A549 (cell line): ENCODE measurements at regions not wholly inside any gene's neighbourhood (a gene's known extent, or its start where the extent isn't known, plus 50 kb on each side); places are given as distances from the start of the nearest gene placed in this dataset.

Source experiments
- ATAC-seq, 2 experiments: fragments of 200-7000 bp in 1 of 2; fragments of >200 bp in 1 of 2; cut with Nextera tagmentation in 1 of 2; cut with Tn5 transposase in 1 of 2; 3 replicates each; pipeline versions ENCODE4 v1.8.0 to v1.9.1; 2018 to 2020; ENCODE audit warnings: mild to moderate bottlenecking in 1 of 2, moderate library complexity in 1 of 2
- CTCF ChIA-PET: fragments of 300-600 bp; sonication (Branson Sonifier 250); formaldehyde crosslinking; extraction: SDS; loops from one replicate; lab custom pipeline; 2021; ENCODE audit warnings: antibody characterized with exemption, inconsistent platforms; lab: Yijun Ruan, JAX
- POLR2A ChIA-PET: fragments of 350-600 bp; formaldehyde crosslinking; extraction: SDS; loops from one replicate; lab custom pipeline; 2021; ENCODE audit warnings: antibody characterized with exemption, inconsistent platforms; lab: Yijun Ruan, JAX
- DNase-seq, 2 experiments: peaks; one replicate each; pipeline versions ENCODE4 v3.0.0 to v3.0.0-alpha.2; 2011 to 2016; ENCODE audit warnings: low read depth in 1 of 2, low spot score in 1 of 2
- FAIRE-seq: peaks from 2 replicates; lab custom pipeline; 2011; peaks lifted over from hg19 to GRCh38; lab: Jason Lieb, UNC
- H3K27ac ChIP-seq, 2 experiments: fragments of >200 bp; sonication (Bioruptor Twin); formaldehyde crosslinking; 3 replicates each; pipeline ENCODE4 v1.5.1; 2016 to 2017
- H3K4me1 ChIP-seq: fragments of >200 bp; sonication (Bioruptor Twin); formaldehyde crosslinking; 3 replicates; pipeline ENCODE4 v1.6.1; 2016
- H3K4me2 ChIP-seq: fragments of >200 bp; sonication (Bioruptor Twin); formaldehyde crosslinking; 3 replicates; pipeline ENCODE4 v1.6.1; 2016
- H3K4me3 ChIP-seq: fragments of >200 bp; sonication (Bioruptor Twin); formaldehyde crosslinking; 3 replicates; pipeline ENCODE4 v1.5.1; 2016
- H3K9me3 ChIP-seq: fragments of >200 bp; sonication (Bioruptor Twin); formaldehyde crosslinking; 3 replicates; pipeline ENCODE4 v1.6.1; 2016
- CBX2 ChIP-seq: fragments of 200-600 bp; sonication (generic); IDR thresholded peaks from 2 replicates; pipeline ENCODE4 v1.6.1; 2016; ENCODE audit warnings: low read depth, mild to moderate bottlenecking, borderline replicate concordance
- CEBPB ChIP-seq, 2 experiments: fragments of >200 bp in 1 of 2; sonication (Bioruptor Twin) in 1 of 2; formaldehyde crosslinking in 1 of 2; IDR thresholded peaks; 2 replicates each; pipeline ENCODE4 v1.6.1; 2012 to 2016
- CHD4 ChIP-seq: fragments of 200-600 bp; sonication (generic); IDR thresholded peaks from 2 replicates; pipeline ENCODE4 v1.6.1; 2016; ENCODE audit warnings: antibody characterized with exemption, mild to moderate bottlenecking, borderline replicate concordance
- EHMT2 ChIP-seq: fragments of 200-600 bp; sonication (generic); IDR thresholded peaks from 2 replicates; pipeline ENCODE4 v1.6.1; 2016; ENCODE audit warnings: antibody characterized with exemption, low read depth, mild to moderate bottlenecking, moderate library complexity
- FOSL2 ChIP-seq, 2 experiments: fragments of 450-650 bp in 1 of 2; fragments of >200 bp in 1 of 2; sonication (Bioruptor Twin) in 1 of 2; formaldehyde crosslinking; IDR thresholded peaks; 2 replicates each; pipeline versions ENCODE4 v1.5.0 to v1.6.1; 2016 to 2020; ENCODE audit warnings: mild to moderate bottlenecking in 1 of 2, moderate library complexity in 1 of 2
- HOXB5 ChIP-seq: fragments of 250-450 bp; sonication (Bioruptor Pico); IDR thresholded peaks from 2 replicates; pipeline ENCODE4 v1.5.0; 2020; ENCODE audit warnings: mild to moderate bottlenecking, moderate library complexity
- JUNB ChIP-seq: fragments of >200 bp; sonication (Bioruptor Twin); formaldehyde crosslinking; IDR thresholded peaks from 2 replicates; pipeline ENCODE4 v1.6.1; 2016
- MAZ ChIP-seq: fragments of 150-350 bp; IDR thresholded peaks from 2 replicates; pipeline ENCODE4 v1.6.1; 2014; ENCODE audit warnings: antibody characterized with exemption, low read depth, low read length, borderline replicate concordance
- NFE2L2 ChIP-seq: fragments of 150-350 bp; conservative IDR thresholded peaks from 2 replicates; pipeline ENCODE4 v1.6.1; 2014; ENCODE audit warnings: low read length
- NPAS2 ChIP-seq: fragments of 250-450 bp; sonication (Bioruptor Pico); IDR thresholded peaks from 2 replicates; pipeline ENCODE4 v1.8.0; 2022; ENCODE audit warnings: mild to moderate bottlenecking, moderate library complexity, borderline replicate concordance
- RAD21 ChIP-seq, 2 experiments: fragments of >200 bp in 1 of 2; sonication (Bioruptor Twin) in 1 of 2; formaldehyde crosslinking in 1 of 2; IDR thresholded peaks in 1 of 2; conservative IDR thresholded peaks in 1 of 2; 2 replicates in 1 of 2; 3 replicates in 1 of 2; pipeline ENCODE4 v1.6.1; 2012 to 2018; ENCODE audit warnings: inconsistent platforms in 1 of 2
- RCOR1 ChIP-seq: fragments of 150-350 bp; IDR thresholded peaks from 2 replicates; pipeline ENCODE4 v1.6.1; 2014; ENCODE audit warnings: antibody characterized with exemption, low read length, low read depth
- RFX5 ChIP-seq: fragments of 450-650 bp; IDR thresholded peaks from 2 replicates; pipeline ENCODE4 v1.7.1; 2014; ENCODE audit warnings: antibody characterized with exemption, mild to moderate bottlenecking, moderate library complexity
- SMC3 ChIP-seq: fragments of >200 bp; sonication (Bioruptor Twin); formaldehyde crosslinking; IDR thresholded peaks from 3 replicates; pipeline ENCODE4 v1.6.1; 2018; ENCODE audit warnings: inconsistent platforms
- SREBF2 ChIP-seq: fragments of 450-650 bp; IDR thresholded peaks from 2 replicates; pipeline ENCODE4 v1.6.1; 2014; ENCODE audit warnings: mild to moderate bottlenecking, moderate library complexity
- TP53 ChIP-seq: fragments of 250-450 bp; sonication (Bioruptor Pico); IDR thresholded peaks from 2 replicates; pipeline ENCODE4 v1.5.0; 2021; ENCODE audit warnings: mild to moderate bottlenecking, moderate library complexity
- ZC3H11A ChIP-seq: fragments of 450-650 bp; IDR thresholded peaks from 2 replicates; pipeline ENCODE4 v1.6.1; 2014; ENCODE audit warnings: antibody characterized with exemption, mild to moderate bottlenecking
- ZSCAN20 ChIP-seq: fragments of 250-450 bp; sonication (Bioruptor Pico); IDR thresholded peaks from 2 replicates; pipeline ENCODE4 v1.8.0; 2022; ENCODE audit warnings: mild to moderate bottlenecking, moderate library complexity
- WGBS: methylation state at CpG from one replicate; pipeline ENCODE4 v1.1.6; 2017; ENCODE audit errors: missing lambda C conversion rate; 5-methylcytosine and 5-hydroxymethylcytosine counted together
- TF ChIP-seq, protein P1 (sequence below): IDR thresholded peaks from 2 replicates; pipeline ENCODE4 v1.6.1; 2012
- TF ChIP-seq, protein P2 (sequence below): fragments of >200 bp; sonication (Bioruptor Twin); formaldehyde crosslinking; IDR thresholded peaks from 2 replicates; pipeline ENCODE4 v1.6.1; 2016
- TF ChIP-seq, protein P3 (sequence below): fragments of 150-350 bp; IDR thresholded peaks from 2 replicates; pipeline ENCODE4 v1.6.1; 2014; ENCODE audit warnings: low read depth, mild to moderate bottlenecking, low read length
- TF ChIP-seq, protein P4 (sequence below): fragments of 200-600 bp; sonication (generic); IDR thresholded peaks from 2 replicates; pipeline ENCODE4 v1.6.1; 2016; ENCODE audit warnings: antibody characterized with exemption, mild to moderate bottlenecking, moderate library complexity
- TF ChIP-seq, protein P5 (sequence below): fragments of 250-450 bp; sonication (Bioruptor Pico); IDR thresholded peaks from 2 replicates; pipeline ENCODE4 v1.5.0; 2021; ENCODE audit warnings: mild to moderate bottlenecking, moderate library complexity, borderline replicate concordance
- TF ChIP-seq, protein P6 (sequence below): fragments of >200 bp; sonication (Bioruptor Twin); formaldehyde crosslinking; IDR thresholded peaks from 3 replicates; pipeline ENCODE4 v1.5.1; 2016
- TF ChIP-seq, protein P7 (sequence below): fragments of 450-650 bp; IDR thresholded peaks from 2 replicates; pipeline ENCODE4 v1.6.1; 2014; ENCODE audit warnings: antibody characterized with exemption

DNA sequence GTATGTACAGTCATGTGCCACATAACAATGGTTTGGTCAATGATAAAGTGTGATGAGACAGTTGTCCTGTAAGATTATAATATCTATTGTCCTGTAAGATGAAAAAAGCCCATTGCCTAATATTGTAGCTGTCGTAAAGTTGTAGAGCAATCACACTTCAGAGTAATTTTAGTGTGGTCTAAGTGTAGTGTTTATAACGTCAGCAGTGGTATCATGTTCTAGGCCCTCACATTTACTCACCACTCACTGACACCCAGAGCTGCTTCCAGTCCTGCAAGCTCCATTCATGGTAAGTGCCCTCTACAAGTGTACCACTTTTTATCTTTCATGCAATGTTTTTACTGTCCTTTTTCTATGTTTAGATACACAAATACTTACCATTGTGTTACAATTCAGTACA is 259.9 kb upstream of the RAB4A start:
- H3K9me3 ChIP-seq, result no peaks in the 10 kb centered on the region
- no peak overlapping the region for H3K27ac ChIP-seq
- no peaks in the 10 kb centered on the region for H3K4me1 ChIP-seq
- CTCF ChIA-PET, result no interaction called here
- TF ChIP-seq NPAS2 (CRISPR knock-in tag), result no peak
- TF ChIP-seq, protein P1, sequence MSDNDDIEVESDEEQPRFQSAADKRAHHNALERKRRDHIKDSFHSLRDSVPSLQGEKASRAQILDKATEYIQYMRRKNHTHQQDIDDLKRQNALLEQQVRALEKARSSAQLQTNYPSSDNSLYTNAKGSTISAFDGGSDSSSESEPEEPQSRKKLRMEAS, result no peak
- TF ChIP-seq RFX5, result no peak
- TF ChIP-seq, protein P2, sequence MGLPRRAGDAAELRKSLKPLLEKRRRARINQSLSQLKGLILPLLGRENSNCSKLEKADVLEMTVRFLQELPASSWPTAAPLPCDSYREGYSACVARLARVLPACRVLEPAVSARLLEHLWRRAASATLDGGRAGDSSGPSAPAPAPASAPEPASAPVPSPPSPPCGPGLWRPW, result no peak
- TF ChIP-seq, protein P3, sequence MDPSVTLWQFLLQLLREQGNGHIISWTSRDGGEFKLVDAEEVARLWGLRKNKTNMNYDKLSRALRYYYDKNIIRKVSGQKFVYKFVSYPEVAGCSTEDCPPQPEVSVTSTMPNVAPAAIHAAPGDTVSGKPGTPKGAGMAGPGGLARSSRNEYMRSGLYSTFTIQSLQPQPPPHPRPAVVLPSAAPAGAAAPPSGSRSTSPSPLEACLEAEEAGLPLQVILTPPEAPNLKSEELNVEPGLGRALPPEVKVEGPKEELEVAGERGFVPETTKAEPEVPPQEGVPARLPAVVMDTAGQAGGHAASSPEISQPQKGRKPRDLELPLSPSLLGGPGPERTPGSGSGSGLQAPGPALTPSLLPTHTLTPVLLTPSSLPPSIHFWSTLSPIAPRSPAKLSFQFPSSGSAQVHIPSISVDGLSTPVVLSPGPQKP, result no peak
- TF ChIP-seq CBX2, result no peak
- TF ChIP-seq EHMT2, result no peak
- TF ChIP-seq, protein P4, sequence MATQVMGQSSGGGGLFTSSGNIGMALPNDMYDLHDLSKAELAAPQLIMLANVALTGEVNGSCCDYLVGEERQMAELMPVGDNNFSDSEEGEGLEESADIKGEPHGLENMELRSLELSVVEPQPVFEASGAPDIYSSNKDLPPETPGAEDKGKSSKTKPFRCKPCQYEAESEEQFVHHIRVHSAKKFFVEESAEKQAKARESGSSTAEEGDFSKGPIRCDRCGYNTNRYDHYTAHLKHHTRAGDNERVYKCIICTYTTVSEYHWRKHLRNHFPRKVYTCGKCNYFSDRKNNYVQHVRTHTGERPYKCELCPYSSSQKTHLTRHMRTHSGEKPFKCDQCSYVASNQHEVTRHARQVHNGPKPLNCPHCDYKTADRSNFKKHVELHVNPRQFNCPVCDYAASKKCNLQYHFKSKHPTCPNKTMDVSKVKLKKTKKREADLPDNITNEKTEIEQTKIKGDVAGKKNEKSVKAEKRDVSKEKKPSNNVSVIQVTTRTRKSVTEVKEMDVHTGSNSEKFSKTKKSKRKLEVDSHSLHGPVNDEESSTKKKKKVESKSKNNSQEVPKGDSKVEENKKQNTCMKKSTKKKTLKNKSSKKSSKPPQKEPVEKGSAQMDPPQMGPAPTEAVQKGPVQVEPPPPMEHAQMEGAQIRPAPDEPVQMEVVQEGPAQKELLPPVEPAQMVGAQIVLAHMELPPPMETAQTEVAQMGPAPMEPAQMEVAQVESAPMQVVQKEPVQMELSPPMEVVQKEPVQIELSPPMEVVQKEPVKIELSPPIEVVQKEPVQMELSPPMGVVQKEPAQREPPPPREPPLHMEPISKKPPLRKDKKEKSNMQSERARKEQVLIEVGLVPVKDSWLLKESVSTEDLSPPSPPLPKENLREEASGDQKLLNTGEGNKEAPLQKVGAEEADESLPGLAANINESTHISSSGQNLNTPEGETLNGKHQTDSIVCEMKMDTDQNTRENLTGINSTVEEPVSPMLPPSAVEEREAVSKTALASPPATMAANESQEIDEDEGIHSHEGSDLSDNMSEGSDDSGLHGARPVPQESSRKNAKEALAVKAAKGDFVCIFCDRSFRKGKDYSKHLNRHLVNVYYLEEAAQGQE, result no peak
- no peak for TF ChIP-seq RCOR1
- no peak for TF ChIP-seq HOXB5
- no peak for TF ChIP-seq SREBF2
- TF ChIP-seq SMC3, result no peak
- TF ChIP-seq FOSL2 (IDR thresholded peaks at IDR 0.05), result no peak
- no peak for TF ChIP-seq FOSL2 (CRISPR knock-in tag; IDR thresholded peaks at IDR 0.05)
- TF ChIP-seq, all 56 proteins: peak for 0
- no peak overlapping the region for H3K4me3 ChIP-seq
- ATAC-seq, result no peak
- H3K4me2 ChIP-seq, result no peak overlapping the region
- WGBS, result 81% methylated on average over 2 of the region's 2 CpGs
- POLR2A ChIA-PET, result no interaction called here
- FAIRE-seq, result no peak
- DNase-seq, result no peak

DNA sequence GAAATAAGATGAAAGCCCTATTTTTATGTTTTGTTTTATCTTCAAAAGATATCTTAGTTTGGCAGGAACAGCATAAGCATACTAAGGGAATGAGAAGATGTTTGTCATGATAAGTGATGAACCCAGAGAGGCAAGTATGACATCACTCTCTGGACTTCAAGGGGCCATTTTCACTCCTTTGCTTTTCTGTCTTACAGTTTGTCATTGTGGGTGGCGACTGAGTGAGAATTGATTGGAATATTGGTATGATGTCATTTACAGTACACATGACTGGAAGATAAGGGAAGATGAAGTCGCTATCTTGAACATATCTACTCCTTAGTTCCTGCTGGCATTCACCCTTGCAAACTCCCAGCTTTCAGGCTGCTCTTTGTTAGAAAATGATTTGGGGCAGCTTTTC is 258.1 kb upstream of the RAB4A start:
- POLR2A ChIA-PET, result interaction anchor here (0.7 kb wide), 1 partner anchor 26 kb away, joined by 4 read pairs; no protein-coding TSS in a partner anchor
- TF ChIP-seq, protein P5, sequence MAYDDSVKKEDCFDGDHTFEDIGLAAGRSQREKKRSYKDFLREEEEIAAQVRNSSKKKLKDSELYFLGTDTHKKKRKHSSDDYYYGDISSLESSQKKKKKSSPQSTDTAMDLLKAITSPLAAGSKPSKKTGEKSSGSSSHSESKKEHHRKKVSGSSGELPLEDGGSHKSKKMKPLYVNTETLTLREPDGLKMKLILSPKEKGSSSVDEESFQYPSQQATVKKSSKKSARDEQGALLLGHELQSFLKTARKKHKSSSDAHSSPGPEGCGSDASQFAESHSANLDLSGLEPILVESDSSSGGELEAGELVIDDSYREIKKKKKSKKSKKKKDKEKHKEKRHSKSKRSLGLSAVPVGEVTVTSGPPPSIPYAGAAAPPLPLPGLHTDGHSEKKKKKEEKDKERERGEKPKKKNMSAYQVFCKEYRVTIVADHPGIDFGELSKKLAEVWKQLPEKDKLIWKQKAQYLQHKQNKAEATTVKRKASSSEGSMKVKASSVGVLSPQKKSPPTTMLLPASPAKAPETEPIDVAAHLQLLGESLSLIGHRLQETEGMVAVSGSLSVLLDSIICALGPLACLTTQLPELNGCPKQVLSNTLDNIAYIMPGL (CRISPR knock-in tag), result no peak
- TF ChIP-seq NPAS2 (CRISPR knock-in tag) (no peak), ZC3H11A (no peak), RCOR1 (no peak), JUNB (no peak), NFE2L2 (no peak), RAD21 (conservative IDR thresholded peaks at IDR 0.05 in 1 of 2, IDR thresholded peaks at IDR 0.05 in 1 of 2) (no peak), CEBPB (IDR thresholded peaks at IDR 0.05) (no peak), CHD4 (no peak), TP53 (no peak), CBX2 (no peak), RFX5 (no peak), ZSCAN20 (CRISPR knock-in tag) (no peak), MAZ (no peak)
- TF ChIP-seq, protein P6, sequence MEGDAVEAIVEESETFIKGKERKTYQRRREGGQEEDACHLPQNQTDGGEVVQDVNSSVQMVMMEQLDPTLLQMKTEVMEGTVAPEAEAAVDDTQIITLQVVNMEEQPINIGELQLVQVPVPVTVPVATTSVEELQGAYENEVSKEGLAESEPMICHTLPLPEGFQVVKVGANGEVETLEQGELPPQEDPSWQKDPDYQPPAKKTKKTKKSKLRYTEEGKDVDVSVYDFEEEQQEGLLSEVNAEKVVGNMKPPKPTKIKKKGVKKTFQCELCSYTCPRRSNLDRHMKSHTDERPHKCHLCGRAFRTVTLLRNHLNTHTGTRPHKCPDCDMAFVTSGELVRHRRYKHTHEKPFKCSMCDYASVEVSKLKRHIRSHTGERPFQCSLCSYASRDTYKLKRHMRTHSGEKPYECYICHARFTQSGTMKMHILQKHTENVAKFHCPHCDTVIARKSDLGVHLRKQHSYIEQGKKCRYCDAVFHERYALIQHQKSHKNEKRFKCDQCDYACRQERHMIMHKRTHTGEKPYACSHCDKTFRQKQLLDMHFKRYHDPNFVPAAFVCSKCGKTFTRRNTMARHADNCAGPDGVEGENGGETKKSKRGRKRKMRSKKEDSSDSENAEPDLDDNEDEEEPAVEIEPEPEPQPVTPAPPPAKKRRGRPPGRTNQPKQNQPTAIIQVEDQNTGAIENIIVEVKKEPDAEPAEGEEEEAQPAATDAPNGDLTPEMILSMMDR, result no peak
- TF ChIP-seq, protein P7, sequence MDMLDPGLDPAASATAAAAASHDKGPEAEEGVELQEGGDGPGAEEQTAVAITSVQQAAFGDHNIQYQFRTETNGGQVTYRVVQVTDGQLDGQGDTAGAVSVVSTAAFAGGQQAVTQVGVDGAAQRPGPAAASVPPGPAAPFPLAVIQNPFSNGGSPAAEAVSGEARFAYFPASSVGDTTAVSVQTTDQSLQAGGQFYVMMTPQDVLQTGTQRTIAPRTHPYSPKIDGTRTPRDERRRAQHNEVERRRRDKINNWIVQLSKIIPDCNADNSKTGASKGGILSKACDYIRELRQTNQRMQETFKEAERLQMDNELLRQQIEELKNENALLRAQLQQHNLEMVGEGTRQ, result no peak
- DNase-seq (no peak), ATAC-seq (no peak), FAIRE-seq (no peak)
- Histone ChIP-seq H3K4me1 (no peaks in the 10 kb centered on the region), H3K4me3 (no peak overlapping the region), H3K27ac (no peak overlapping the region), H3K4me2 (no peak overlapping the region), H3K9me3 (no peaks in the 10 kb centered on the region)
- CTCF ChIA-PET, result no interaction called here
- 72% methylated on average over 2 of the region's 2 CpGs for WGBS
